Smooth muscle cell (in vitro differentiated cells): ENCODE measurements at regions not wholly inside any gene's neighbourhood (a gene's known extent, or its start where the extent isn't known, plus 50 kb on each side); places are given as distances from the start of the nearest gene placed in this dataset.
"Not testable (repeated sequence)": the region's sequence is repeated elsewhere in the genome, so short reads cannot be mapped to it uniquely, and the experiment has no call there.

ENCODE experiments used
- DNase-seq: peaks from one replicate; lab custom pipeline; 2025; ENCODE audit not compliant: unreplicated experiment; lab: John Stamatoyannopoulos, UW
- H2AFZ ChIP-seq: fragments of 200-600 bp; sonication (generic); 2 replicates; pipeline ENCODE4 v1.6.0; 2016; ENCODE audit warnings: antibody characterized with exemption, low read depth, mild to moderate bottlenecking
- H3F3A ChIP-seq: fragments of 200-600 bp; sonication (generic); 2 replicates; pipeline ENCODE4 v1.6.0; 2017; ENCODE audit warnings: antibody characterized with exemption, low read depth
- H3K27ac ChIP-seq: fragments of 200-600 bp; sonication (generic); 2 replicates; pipeline ENCODE4 v1.5.1; 2016; ENCODE audit warnings: low read depth, mild to moderate bottlenecking
- H3K27me3 ChIP-seq: fragments of 200-600 bp; sonication (generic); 2 replicates; pipeline ENCODE4 v1.6.1; 2016; ENCODE audit warnings: low read depth, mild to moderate bottlenecking
- H3K36me3 ChIP-seq: fragments of 200-600 bp; sonication (generic); 2 replicates; pipeline ENCODE4 v1.5.1; 2016; ENCODE audit warnings: low read depth
- H3K4me1 ChIP-seq: fragments of 200-600 bp; sonication (generic); 2 replicates; pipeline ENCODE4 v1.5.1; 2016; ENCODE audit warnings: low read depth
- H3K4me2 ChIP-seq: fragments of 200-600 bp; sonication (generic); 2 replicates; pipeline ENCODE4 v1.6.0; 2016; ENCODE audit warnings: mild to moderate bottlenecking
- H3K4me3 ChIP-seq: fragments of 200-600 bp; sonication (generic); 2 replicates; pipeline ENCODE4 v1.5.1; 2016; ENCODE audit warnings: mild to moderate bottlenecking
- H3K79me2 ChIP-seq: fragments of 200-600 bp; sonication (generic); 2 replicates; pipeline ENCODE4 v1.6.0; 2016; ENCODE audit warnings: low read depth, mild to moderate bottlenecking
- H3K9ac ChIP-seq: fragments of 200-600 bp; sonication (generic); 2 replicates; pipeline ENCODE4 v1.6.0; 2016; ENCODE audit warnings: low read depth
- H3K9me3 ChIP-seq: fragments of 200-600 bp; sonication (generic); replicated peaks from 2 replicates; pipeline ENCODE4 v1.5.1; 2016; ENCODE audit warnings: low read depth
- H4K20me1 ChIP-seq: fragments of 200-600 bp; sonication (generic); 2 replicates; pipeline ENCODE4 v1.6.0; 2016; ENCODE audit warnings: low read depth
- WGBS: methylation state at CpG from one replicate; pipeline ENCODE4 v1.1.7; 2016; ENCODE audit warnings: low lambda C conversion rate; 5-methylcytosine and 5-hydroxymethylcytosine counted together
- TF ChIP-seq, protein P1 (sequence below): fragments of 200-600 bp; sonication (generic); IDR thresholded peaks from 2 replicates; pipeline ENCODE4 v1.5.1; 2017; ENCODE audit warnings: borderline replicate concordance, mild to moderate bottlenecking, antibody characterized with exemption; ENCODE audit not compliant: insufficient read depth, poor library complexity, severe bottlenecking

DNA sequence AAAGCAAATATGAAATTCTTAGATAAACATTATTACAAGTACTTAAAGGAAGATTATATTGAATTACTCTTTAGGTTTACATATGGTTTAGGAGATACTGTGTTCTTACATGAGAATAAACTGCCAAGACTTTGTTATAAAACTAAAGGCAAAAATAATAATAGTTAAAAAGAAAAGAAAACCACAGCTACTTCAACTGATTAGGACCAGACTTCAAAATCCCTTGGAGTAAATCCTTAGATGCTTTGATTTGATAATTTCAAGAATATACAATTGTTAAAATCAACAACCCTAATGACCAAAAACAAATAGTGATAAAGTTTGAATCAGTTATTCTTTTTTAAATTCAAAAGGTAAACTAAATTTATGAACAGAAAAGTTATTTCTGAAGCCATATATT, 389.6 kb upstream of the COX7C start:
- H3K36me3 ChIP-seq = no peaks in the 10 kb centered on the region
- H3F3A ChIP-seq = no peaks in the 10 kb centered on the region
- no peaks in the 10 kb centered on the region for H3K79me2 ChIP-seq
- no peak overlapping the region for H3K27ac ChIP-seq
- no peaks in the 10 kb centered on the region for H3K4me1 ChIP-seq
- H2AFZ ChIP-seq = no peak overlapping the region
- H3K27me3 ChIP-seq = no peaks in the 10 kb centered on the region
- no peak overlapping the region for H3K4me3 ChIP-seq
- no peak for DNase-seq
- TF ChIP-seq, protein P1, sequence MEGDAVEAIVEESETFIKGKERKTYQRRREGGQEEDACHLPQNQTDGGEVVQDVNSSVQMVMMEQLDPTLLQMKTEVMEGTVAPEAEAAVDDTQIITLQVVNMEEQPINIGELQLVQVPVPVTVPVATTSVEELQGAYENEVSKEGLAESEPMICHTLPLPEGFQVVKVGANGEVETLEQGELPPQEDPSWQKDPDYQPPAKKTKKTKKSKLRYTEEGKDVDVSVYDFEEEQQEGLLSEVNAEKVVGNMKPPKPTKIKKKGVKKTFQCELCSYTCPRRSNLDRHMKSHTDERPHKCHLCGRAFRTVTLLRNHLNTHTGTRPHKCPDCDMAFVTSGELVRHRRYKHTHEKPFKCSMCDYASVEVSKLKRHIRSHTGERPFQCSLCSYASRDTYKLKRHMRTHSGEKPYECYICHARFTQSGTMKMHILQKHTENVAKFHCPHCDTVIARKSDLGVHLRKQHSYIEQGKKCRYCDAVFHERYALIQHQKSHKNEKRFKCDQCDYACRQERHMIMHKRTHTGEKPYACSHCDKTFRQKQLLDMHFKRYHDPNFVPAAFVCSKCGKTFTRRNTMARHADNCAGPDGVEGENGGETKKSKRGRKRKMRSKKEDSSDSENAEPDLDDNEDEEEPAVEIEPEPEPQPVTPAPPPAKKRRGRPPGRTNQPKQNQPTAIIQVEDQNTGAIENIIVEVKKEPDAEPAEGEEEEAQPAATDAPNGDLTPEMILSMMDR = no peak
- no peaks in the 10 kb centered on the region for H4K20me1 ChIP-seq
- no peak overlapping the region for H3K4me2 ChIP-seq
- no peak overlapping the region for H3K9ac ChIP-seq
- no peaks in the 10 kb centered on the region for H3K9me3 ChIP-seq

DNA sequence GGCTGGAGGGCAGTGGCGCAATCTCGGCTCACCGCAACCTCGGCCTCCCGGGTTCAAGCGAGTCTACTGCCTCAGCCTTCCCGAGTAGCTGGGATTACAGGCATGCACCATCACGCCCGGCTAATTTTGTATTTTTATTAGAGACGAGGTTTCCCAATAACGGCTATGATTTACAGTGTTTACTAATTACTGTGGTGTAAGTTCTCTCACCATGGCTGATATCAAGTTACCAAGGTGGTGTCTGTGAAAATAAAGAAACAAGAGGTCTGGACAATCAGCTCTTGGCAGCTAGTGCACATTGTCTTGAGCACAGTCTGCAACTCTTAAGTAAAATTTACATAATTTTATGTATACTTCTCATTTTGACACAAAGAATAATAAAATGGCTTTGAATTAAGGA, 385.5 kb upstream of the COX7C start:
- Histone ChIP-seq H3K4me3 (no peak overlapping the region), H3K4me1 (no peaks in the 10 kb centered on the region), H3K27me3 (no peaks in the 10 kb centered on the region), H4K20me1 (no peaks in the 10 kb centered on the region), H3K36me3 (no peaks in the 10 kb centered on the region), H3K79me2 (no peaks in the 10 kb centered on the region), H3K4me2 (no peak overlapping the region), H3F3A (no peaks in the 10 kb centered on the region), H2AFZ (no peak overlapping the region), H3K9ac (no peak overlapping the region), H3K9me3 (no peaks in the 10 kb centered on the region), H3K27ac (no peak overlapping the region)
- DNase-seq = no peak
- 90% methylated on average over 11 of the region's 11 CpGs for WGBS
- TF ChIP-seq, protein P1 = no peak

DNA sequence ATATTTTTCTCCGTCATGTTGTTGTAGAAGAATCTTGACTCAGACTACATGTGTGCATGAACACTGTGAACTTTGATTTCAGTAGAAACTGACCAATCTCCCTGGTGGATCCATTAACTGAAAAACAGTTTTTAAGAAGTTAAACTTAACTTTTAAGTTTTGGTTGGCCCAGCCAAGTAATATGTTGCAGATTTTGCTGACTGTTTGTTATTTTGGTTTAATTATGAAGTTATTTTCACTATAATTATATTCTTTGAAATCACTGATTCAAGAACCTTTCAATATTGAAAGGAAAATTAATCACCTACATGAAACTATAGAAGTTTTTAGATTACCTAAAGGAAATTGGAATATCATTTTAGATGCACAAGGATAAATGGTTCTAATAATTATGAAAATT, 373.6 kb upstream of the COX7C start:
- Histone ChIP-seq H4K20me1 (no peaks in the 10 kb centered on the region), H3K9me3 (no peaks in the 10 kb centered on the region), H3K36me3 (no peaks in the 10 kb centered on the region), H3K4me3 (no peak overlapping the region), H3K4me2 (no peak overlapping the region), H3K79me2 (no peaks in the 10 kb centered on the region), H3K27ac (no peak overlapping the region), H3K9ac (no peak overlapping the region), H3K4me1 (no peaks in the 10 kb centered on the region), H3K27me3 (no peaks in the 10 kb centered on the region), H2AFZ (no peak overlapping the region), H3F3A (no peaks in the 10 kb centered on the region)
- no peak for DNase-seq
- TF ChIP-seq, protein P1 = no peak
- WGBS = 0% methylated on average over 1 of the region's 1 CpG

DNA sequence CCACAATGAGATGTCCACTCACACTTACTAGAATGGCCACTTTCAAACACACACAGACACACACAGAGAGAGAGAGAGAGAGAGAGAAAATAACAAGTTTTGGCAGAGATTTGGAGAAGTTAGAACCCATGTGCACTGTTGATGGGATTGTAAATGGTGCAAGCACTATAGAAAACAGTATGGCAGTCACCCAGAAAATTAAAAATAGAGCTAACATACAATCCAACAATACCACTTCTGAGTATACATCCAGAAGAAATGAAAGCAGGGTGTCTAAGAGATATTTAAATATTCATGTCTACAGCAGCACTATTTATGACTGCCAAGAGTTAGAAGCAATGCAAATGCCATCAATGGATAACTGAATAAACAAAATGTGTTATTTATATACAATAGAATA, 359.9 kb upstream of the COX7C start:
- Histone ChIP-seq H4K20me1 (no peaks in the 10 kb centered on the region), H3K9me3 (no peaks in the 10 kb centered on the region), H3K79me2 (no peaks in the 10 kb centered on the region), H3K4me3 (no peak overlapping the region), H3K4me1 (no peaks in the 10 kb centered on the region), H3K9ac (no peak overlapping the region), H3K27ac (no peak overlapping the region), H3K36me3 (no peaks in the 10 kb centered on the region), H3K27me3 (no peaks in the 10 kb centered on the region), H3K4me2 (no peak overlapping the region), H2AFZ (no peak overlapping the region), H3F3A (no peaks in the 10 kb centered on the region)
- DNase-seq = no peak
- TF ChIP-seq, protein P1 = no peak

DNA sequence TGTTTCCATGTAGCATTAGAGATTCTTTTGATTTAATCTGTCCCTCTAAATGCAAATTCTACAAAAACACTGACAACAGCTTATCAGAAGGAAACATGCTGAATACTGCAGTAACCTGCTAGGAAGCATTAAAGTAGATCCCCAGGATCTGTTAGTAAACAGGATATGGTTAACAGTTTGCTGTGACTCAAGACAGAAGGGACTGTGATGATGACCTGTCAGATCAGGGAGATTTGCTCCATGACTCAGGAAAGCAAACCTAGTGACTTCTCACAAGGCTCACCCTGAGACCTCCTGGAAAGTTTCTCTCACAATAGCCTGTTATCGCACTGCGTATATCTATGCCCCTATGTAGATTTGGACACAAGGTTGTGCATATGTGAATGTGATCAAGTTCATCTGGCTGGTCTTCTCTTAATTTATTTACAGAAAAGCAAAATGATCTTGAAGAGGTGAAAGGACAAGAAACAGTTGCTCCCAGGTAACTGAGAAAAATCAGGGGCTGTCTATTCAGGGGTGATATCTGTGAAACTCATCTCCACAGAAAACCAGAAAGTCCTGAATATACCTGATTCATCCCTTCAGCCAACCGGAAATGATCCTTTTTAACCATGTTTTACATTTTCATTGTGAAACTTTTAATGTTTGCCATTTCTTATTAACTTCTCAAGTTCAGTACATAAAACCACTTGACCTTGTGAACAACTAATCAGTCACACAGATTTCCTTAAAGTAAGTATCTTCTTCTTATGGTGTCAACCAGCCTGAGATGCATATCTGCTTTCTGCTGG, 333.1 kb upstream of the COX7C start:
- DNase-seq, H3K79me2 ChIP-seq, H3K4me2 ChIP-seq, H2AFZ ChIP-seq, H3K36me3 ChIP-seq, H3K27me3 ChIP-seq, H3K4me1 ChIP-seq, H3K9me3 ChIP-seq, H3K4me3 ChIP-seq, H3K9ac ChIP-seq, H4K20me1 ChIP-seq, H3F3A ChIP-seq: not testable (repeated sequence)
- peak overlapping the region; percentile 55 for H3K27ac ChIP-seq
- 82% methylated on average over 3 of the region's 3 CpGs for WGBS

DNA sequence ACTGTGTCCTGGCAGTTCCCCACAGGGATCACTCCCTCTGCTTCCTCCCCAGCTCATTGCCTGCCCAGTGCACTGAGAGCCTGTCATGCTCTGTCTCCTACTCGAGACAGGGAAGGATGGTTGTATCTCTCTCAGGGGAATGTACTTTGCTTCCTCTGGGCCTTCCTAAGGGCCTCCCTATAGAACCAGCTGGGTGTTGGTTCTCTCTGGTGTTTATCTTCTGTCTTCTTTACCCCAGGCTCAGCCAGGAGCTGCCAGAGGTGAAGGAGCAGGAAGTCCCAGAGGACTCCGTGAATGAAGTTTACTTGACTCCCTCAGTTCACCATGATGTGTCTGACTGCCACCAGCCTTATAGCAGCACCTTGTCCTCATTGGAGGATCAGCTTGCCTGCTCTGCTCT, 330.3 kb upstream of the COX7C start:
- not testable (repeated sequence) for H4K20me1 ChIP-seq, H3K79me2 ChIP-seq, H3K4me2 ChIP-seq, H3K9ac ChIP-seq, H3K9me3 ChIP-seq, H2AFZ ChIP-seq, H3K4me1 ChIP-seq, H3F3A ChIP-seq, H3K36me3 ChIP-seq, H3K27me3 ChIP-seq, H3K4me3 ChIP-seq, H3K27ac ChIP-seq, DNase-seq
- 79% methylated on average over 2 of the region's 2 CpGs for WGBS
